ENCODE measurements at regions not wholly inside any gene's neighbourhood (a gene's known extent, or its start where the extent isn't known, plus 50 kb on each side); places are given as distances from the start of the nearest gene placed in this dataset.
"Not testable (repeated sequence)": the region's sequence is repeated elsewhere in the genome, so short reads cannot be mapped to it uniquely, and the experiment has no call there.

DNA sequence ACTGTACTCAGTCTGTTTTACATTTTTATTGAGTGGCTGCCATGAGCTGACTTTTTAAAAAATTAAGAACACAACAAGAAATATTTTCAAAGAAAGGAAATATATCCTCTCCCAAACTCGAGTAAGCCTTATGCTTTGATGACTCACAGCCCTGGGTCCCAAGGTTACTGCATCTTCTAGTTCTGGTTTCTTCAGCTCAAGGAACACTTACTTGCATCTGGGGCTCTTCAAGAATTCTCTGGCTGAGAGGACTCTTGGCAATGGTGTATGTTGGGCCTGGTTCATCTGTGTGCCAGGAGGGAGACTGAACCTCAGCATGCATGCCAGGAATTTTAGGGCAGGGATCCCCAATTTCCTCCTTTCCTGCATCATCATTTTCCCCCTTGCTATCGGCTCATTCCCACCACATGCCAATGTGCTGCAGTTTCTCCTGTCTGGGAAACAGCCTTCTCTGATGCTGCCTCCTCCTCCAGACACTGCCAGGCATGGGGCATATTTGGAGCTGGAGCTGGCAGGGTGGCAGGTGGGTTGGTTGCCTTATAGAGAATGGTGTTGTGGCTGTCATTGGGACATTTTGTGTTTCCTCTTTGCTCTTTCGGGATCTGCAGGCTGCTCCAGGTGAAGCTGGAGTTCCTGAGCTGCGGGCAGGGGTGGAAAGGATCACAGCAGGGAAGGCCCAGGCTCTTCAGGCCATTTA lies 192.2 kb upstream of the HS6ST1 start:
- no peak for DNase-seq
- H3K4me3 Mint-ChIP-seq: no peak overlapping the region
- no peaks in the 10 kb centered on the region for H3K36me3 Mint-ChIP-seq
- no peaks in the 10 kb centered on the region for H3K4me1 Mint-ChIP-seq
- H3K27me3 Mint-ChIP-seq (ENCODE audit: low read depth in 3 of 3): peaks cover 1 to 9% (median 7%) of the 10 kb centered on the region in 3 donors
- H3K9me3 Mint-ChIP-seq: no peaks in the 10 kb centered on the region
- H3K27ac Mint-ChIP-seq: no peak overlapping the region

DNA sequence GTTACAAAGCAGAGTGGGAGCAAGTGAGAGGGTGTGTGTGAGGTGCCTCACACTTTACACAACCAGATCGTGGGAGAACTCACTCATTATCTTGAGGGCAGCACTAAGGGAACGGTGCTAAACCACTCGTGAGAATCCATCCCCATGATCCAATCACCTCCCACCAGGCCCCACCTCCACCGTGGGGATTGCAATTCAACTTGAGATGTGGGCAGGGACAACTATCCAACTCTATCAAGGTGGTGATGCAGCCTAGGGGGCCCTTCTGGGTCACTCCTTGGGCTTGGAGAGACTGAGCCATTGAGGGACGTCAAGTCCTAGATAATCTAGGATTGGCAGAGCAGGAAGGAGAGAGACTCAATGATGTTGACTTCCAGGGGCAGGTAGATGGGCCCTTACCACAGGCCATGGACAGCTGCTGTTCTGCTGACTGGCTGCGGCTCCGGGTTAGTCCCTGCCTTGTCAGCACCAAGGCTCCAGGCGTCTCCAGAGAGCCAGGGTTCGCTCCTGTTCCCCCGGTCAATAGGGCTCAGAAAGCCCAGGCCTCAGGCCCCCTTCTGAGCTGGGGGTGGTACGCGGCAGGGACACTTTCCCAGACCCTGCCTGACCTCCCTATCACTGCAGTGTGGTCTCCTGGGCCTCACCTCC lies 193.2 kb upstream of the HS6ST1 start:
- no peaks in the 10 kb centered on the region for H3K36me3 Mint-ChIP-seq
- H3K9me3 Mint-ChIP-seq: no peaks in the 10 kb centered on the region
- H3K4me1 Mint-ChIP-seq: no peaks in the 10 kb centered on the region
- no peak overlapping the region for H3K27ac Mint-ChIP-seq
- H3K4me3 Mint-ChIP-seq: no peak overlapping the region
- H3K27me3 Mint-ChIP-seq (ENCODE audit: low read depth in 3 of 3): peaks cover 1 to 9% (median 7%) of the 10 kb centered on the region in 3 donors
- DNase-seq: no peak

DNA sequence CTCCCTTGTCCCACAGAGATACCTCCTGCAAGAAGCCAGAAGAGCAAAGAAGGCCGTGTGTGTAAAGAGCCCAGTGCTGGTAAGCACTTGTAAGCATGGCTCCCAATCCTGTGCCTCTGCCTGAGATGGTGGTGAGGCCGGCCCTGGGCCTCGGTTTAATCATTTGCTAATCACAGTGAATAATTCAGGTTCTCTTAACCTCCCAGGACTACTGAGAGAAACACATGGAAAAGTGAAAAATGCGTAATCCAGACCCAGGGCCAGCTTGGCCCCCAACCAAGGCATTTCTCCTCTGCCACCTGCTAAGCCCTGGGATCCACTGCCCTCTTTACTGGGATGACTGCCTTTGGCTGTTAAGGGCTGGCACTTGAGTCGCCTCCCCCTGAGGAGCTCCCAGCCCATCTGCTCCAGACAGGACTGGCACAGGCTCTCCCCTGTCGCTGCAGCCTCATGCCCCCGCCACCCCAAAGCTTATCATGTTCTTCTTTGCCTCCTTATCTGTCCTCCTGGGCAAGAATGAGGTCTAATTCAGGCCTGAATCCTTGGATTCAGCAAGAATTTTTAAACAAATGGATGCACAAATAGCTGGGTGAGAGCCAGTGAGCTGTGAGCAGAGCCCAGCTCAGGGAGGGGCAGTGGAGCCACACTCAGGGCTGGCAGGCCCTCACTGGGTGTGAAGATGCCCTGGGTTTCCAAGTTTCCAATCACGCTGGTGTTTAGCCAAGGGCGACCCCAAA lies 193.9 kb upstream of the HS6ST1 start:
- no peaks in the 10 kb centered on the region for H3K9me3 Mint-ChIP-seq
- no peaks in the 10 kb centered on the region for H3K4me1 Mint-ChIP-seq
- peaks cover 1 to 9% (median 6%) of the 10 kb centered on the region in 3 donors for H3K27me3 Mint-ChIP-seq (ENCODE audit: low read depth in 3 of 3)
- DNase-seq: no peak
- no peak overlapping the region for H3K4me3 Mint-ChIP-seq
- no peaks in the 10 kb centered on the region for H3K36me3 Mint-ChIP-seq
- no peak overlapping the region for H3K27ac Mint-ChIP-seq

DNA sequence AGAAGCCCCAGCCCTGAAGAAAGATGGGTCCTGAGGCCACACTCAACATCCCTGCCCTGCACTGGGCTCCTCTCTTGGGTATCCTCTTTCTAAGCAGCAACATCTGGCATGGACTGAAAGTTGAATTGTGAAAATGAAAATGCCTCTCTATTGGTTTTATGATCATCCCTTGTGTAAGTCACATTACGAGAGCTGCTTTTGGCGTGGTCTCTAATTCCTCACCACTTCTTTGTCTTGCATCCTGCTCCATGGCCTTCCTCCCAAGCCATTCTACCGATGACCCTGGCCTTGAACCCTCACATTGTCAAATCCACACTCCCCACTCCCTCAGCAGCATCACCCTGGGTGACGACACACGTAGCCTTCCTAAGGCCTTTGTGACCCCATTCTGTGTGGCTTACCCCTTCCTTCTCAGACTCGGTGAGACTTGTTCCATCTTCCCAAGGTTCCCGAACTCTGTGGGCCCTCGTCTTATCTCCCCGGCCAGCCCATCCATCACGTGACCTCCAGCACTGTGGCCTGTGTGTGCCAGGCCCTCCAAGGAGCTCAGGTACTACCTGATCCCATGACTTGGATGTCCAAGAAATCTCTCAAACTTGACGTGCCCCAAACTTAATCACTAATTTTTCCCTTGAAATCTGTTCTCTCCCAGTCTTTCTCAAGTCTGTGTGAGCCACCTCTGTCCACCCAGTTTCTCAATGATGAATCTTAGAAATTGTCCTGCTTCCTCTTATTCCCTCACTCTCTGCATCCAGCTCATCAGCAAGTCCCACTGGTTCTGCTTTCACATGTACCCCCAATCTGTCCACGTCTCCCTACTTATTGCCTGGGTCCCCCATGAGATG lies 194.7 kb upstream of the HS6ST1 start:
- DNase-seq: no peak
- peaks cover 1 to 9% (median 4%) of the 10 kb centered on the region in 3 donors for H3K27me3 Mint-ChIP-seq (ENCODE audit: low read depth in 3 of 3)
- H3K27ac Mint-ChIP-seq: no peak overlapping the region
- H3K9me3 Mint-ChIP-seq: no peaks in the 10 kb centered on the region
- peak overlapping the region in 1 of 5 donors; percentile 8 for H3K4me3 Mint-ChIP-seq
- no peaks in the 10 kb centered on the region for H3K36me3 Mint-ChIP-seq
- H3K4me1 Mint-ChIP-seq: no peaks in the 10 kb centered on the region

DNA sequence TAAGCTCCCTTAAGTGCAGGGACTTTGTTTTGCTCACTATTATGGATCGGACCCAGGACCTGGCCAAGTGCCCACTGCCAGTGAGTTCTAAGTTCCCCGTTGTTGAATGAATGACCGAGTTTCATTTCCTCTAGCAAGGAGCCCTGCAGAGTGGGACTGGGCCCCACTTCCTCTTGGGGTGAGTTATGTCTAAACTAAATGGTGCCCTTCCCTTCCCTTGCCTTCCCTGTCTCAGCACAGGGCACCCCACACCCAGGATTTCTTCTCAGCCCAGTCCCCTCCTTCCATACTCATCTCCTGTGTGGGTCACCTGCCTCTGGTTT lies 195.3 kb upstream of the HS6ST1 start:
- Mint-ChIP-seq H3K9me3 (no peaks in the 10 kb centered on the region), H3K36me3 (no peaks in the 10 kb centered on the region), H3K27me3 (ENCODE audit: low read depth in 3 of 3) (peaks cover 1 to 7% (median 3%) of the 10 kb centered on the region in 3 donors), H3K4me3 (peak overlapping the region in 1 of 5 donors; percentile 8), H3K27ac (no peak overlapping the region), H3K4me1 (no peaks in the 10 kb centered on the region)
- DNase-seq: no peak

DNA sequence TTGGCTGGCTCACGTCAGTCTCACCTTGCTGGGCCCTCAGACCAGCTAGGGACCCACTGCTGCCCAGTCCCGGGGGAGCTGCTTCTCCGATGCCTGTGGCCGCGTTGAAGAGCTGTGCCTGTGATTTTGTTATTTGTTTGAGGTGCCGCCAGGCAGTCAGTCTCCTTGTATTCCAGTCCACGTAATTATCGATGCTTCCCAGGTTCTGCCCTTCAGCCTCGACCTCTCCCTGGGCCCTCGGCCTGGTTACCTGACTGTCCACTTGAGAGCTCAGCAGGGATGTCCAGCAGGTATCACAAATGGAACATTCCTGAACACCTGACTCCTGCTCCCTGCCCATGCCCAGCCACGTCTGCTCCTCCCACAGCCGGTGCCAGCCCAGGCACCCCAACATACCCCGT lies 195.9 kb upstream of the HS6ST1 start:
- no peaks in the 10 kb centered on the region for H3K4me1 Mint-ChIP-seq
- no peaks in the 10 kb centered on the region for H3K9me3 Mint-ChIP-seq
- H3K27ac Mint-ChIP-seq: no peak overlapping the region
- H3K36me3 Mint-ChIP-seq: no peaks in the 10 kb centered on the region
- no peak overlapping the region for H3K4me3 Mint-ChIP-seq
- DNase-seq: no peak
- peaks cover 1 to 7% (median 3%) of the 10 kb centered on the region in 3 donors for H3K27me3 Mint-ChIP-seq (ENCODE audit: low read depth in 3 of 3)

DNA sequence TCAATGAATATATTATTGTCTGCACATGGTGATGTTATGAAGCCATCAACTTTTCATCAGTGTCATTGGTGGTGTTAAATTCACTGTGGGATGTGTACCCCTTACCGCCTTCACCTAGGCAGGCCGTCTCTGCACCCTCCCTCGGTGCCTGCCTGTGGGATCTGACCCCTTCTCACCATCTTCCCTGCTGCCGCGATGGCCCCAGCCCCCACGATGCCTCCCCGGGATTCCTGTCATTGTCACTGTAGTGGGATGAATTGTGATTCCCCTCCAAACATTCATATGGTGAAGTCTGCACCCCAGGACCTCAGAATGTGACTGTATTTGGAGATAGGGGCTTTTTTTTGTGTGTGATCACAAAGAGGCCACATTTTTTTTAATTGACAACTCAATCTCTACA lies 198.3 kb upstream of the HS6ST1 start:
- no peaks in the 10 kb centered on the region for H3K4me1 Mint-ChIP-seq
- DNase-seq: no peak
- no peak overlapping the region for H3K4me3 Mint-ChIP-seq
- no peaks in the 10 kb centered on the region for H3K36me3 Mint-ChIP-seq
- H3K27ac Mint-ChIP-seq: no peak overlapping the region
- H3K27me3 Mint-ChIP-seq (ENCODE audit: low read depth in 3 of 3): peaks cover 0 to 3% (median 2%) of the 10 kb centered on the region in 3 donors
- H3K9me3 Mint-ChIP-seq: no peaks in the 10 kb centered on the region

DNA sequence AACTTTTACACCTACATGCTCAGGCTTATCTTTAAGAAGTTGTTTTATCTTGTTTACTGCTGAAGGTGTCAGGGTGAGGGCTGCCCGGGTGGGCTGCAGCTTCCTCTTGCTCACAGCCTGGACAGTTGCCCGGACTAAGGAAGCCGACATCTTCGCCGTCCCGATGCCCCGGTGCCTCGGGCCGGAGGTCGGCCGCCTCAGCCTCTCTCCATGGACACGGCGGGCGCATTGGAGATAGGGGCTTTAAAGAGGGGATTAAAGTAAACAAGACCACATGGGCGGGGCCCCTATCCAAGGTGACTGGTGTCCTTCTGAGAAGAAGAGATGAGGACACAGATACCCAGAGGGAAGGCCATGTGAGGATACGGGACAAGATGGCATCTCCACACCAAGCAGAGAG lies 200.4 kb upstream of the HS6ST1 start:
- H3K27ac Mint-ChIP-seq; H3K27me3 Mint-ChIP-seq (ENCODE audit: low read depth in 3 of 3); H3K9me3 Mint-ChIP-seq; H3K4me3 Mint-ChIP-seq; H3K36me3 Mint-ChIP-seq; DNase-seq; H3K4me1 Mint-ChIP-seq: not testable (repeated sequence)

DNA sequence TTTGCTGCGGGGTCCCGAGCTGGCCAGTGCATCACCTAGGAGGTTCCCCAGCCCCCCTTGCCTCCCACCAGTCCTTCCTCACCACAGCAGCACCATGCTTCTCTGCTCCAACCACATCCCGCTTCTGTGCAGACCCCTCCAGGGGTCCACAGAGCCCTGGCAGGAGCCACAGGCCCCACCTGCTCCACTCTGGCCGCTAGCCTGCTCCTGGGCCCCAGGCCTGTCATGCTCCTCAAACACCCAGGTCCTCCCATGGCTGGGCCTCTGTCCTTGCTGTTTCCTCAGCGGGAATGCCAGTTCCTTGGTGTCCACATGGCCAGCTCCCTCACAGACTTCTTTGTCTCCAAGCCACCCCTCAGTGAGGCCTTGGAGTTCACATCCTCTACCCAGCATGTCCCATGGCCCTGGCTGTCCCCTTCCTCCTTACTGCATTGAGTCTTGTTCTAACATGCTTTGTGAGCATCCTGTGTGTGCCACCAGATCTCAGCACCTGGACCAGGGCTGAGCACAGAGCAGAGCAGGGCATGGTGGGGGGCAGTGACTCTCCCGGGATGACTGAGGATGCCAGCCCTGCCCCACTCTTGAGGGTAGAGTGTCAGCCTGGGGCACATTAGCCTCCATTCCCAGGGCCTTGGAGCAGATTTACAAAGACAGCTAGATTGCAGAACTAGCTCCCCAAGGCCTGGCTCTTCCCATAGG lies 201.0 kb upstream of the HS6ST1 start:
- H3K9me3 Mint-ChIP-seq: no peaks in the 10 kb centered on the region
- no peak for DNase-seq
- H3K4me3 Mint-ChIP-seq: no peak overlapping the region
- H3K4me1 Mint-ChIP-seq: no peaks in the 10 kb centered on the region
- H3K27ac Mint-ChIP-seq: no peak overlapping the region
- H3K36me3 Mint-ChIP-seq: no peaks in the 10 kb centered on the region
- H3K27me3 Mint-ChIP-seq (ENCODE audit: low read depth in 3 of 3): peaks cover 0 to 4% (median 0%) of the 10 kb centered on the region in 3 donors

DNA sequence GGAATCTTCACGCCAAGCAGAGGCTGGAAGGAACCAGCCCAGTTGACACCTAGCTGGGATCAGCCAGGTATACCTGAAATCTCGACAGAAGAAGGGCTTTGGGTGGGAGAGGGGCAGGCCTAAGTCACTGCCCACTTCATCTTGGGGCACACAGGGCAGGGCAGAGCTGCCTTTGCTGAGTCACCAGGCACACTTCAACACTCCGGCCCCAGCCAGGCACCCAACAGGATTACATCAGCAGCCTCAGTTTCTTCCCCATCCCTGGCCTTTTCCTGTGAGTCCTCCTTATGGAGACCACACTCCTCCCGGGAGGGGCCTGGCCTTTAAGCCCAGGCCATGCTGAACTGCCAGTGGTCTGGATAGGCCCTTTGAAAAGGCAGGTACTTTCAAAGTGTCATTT lies 201.7 kb upstream of the HS6ST1 start:
- no peaks in the 10 kb centered on the region for H3K36me3 Mint-ChIP-seq
- no peak overlapping the region for H3K27ac Mint-ChIP-seq
- no peaks in the 10 kb centered on the region for H3K9me3 Mint-ChIP-seq
- no peak overlapping the region for H3K4me3 Mint-ChIP-seq
- DNase-seq: no peak
- no peaks in the 10 kb centered on the region for H3K4me1 Mint-ChIP-seq
- H3K27me3 Mint-ChIP-seq (ENCODE audit: low read depth in 3 of 3): peaks cover 0 to 4% (median 0%) of the 10 kb centered on the region in 3 donors

DNA sequence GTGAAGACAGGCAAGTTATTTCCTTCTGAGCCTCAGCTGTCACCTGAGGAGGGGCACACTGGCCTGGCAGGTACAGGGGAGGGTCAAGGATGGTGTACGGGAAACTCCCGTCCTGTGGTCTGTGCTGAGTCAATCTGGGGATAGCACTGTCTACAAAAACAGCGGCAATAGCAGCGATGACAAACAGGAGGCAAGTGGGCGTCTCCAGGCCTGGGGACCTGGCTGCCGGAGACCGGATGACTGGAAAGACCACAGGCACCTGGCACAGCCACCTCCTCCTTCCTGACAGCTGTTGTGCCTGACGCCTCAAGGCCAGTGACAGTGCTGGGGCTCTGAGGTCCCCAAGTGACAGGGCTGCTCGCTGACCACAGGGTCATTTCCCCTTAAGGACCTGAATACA lies 202.1 kb upstream of the HS6ST1 start:
- Mint-ChIP-seq H3K9me3 (no peaks in the 10 kb centered on the region), H3K27ac (no peak overlapping the region), H3K4me1 (no peaks in the 10 kb centered on the region), H3K4me3 (no peak overlapping the region), H3K27me3 (ENCODE audit: low read depth in 3 of 3) (peaks cover 0 to 4% (median 0%) of the 10 kb centered on the region in 3 donors), H3K36me3 (no peaks in the 10 kb centered on the region)
- peak in 2 of 3 donors; percentile 0 to 7 for DNase-seq

DNA sequence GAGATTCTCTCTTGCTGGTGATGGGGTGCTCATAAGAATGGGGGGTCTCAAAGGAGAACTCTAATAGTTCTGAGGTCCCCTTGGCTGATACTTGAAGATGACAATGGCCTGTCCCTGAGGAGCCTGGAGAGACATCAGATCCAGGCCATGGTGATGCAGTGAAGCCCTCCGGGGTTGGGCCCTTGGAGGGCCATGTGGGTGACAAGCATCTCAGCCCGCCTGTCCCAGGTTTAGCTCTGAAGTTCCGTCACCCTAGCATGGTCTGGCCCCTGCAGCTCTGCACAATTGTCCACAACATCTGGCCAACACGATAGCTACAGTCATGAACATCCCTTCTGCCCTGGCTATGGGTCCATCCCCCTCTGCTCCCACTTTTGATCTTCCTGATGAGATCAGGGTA lies 202.8 kb upstream of the HS6ST1 start:
- no peak overlapping the region for H3K27ac Mint-ChIP-seq
- H3K9me3 Mint-ChIP-seq: no peaks in the 10 kb centered on the region
- H3K27me3 Mint-ChIP-seq (ENCODE audit: low read depth in 3 of 3): peaks cover 0 to 4% (median 0%) of the 10 kb centered on the region in 3 donors
- no peak overlapping the region for H3K4me3 Mint-ChIP-seq
- H3K36me3 Mint-ChIP-seq: no peaks in the 10 kb centered on the region
- H3K4me1 Mint-ChIP-seq: no peaks in the 10 kb centered on the region
- DNase-seq: no peak

DNA sequence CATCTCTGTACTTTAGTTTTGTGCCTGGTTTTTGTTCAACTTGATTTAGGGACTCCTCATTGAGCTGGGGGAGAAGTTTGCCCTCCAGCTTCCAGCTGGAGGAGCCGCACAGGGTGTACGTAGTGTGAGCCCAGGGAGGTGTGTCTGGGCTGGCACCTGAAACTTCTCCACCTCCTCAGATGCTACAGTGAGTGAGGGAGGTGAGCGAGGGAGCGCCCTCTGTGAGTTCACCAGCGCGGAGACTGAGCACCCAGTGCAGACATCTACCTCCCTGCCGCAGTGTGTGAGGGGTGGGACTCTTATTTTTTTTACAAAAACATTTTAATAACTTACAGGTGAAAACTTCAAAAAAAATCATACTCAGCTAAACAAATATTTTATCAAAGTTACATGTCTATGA lies 204.2 kb upstream of the HS6ST1 start:
- peaks cover 0 to 8% (median 0%) of the 10 kb centered on the region in 3 donors for H3K27me3 Mint-ChIP-seq (ENCODE audit: low read depth in 3 of 3)
- DNase-seq: no peak
- H3K4me1 Mint-ChIP-seq: no peaks in the 10 kb centered on the region
- no peak overlapping the region for H3K27ac Mint-ChIP-seq
- H3K9me3 Mint-ChIP-seq: no peaks in the 10 kb centered on the region
- no peak overlapping the region for H3K4me3 Mint-ChIP-seq
- H3K36me3 Mint-ChIP-seq: no peaks in the 10 kb centered on the region
